H1 (cell line): ENCODE measurements at regions not wholly inside any gene's neighbourhood (a gene's known extent, or its start where the extent isn't known, plus 50 kb on each side); places are given as distances from the start of the nearest gene placed in this dataset.

Experiments used
- CTCF ChIA-PET: fragments of 300-600 bp; sonication (Branson Sonifier 250); formaldehyde crosslinking; loops from one replicate; lab custom pipeline; 2021; ENCODE audit not compliant: partially characterized antibody; lab: Charles Lee
- POLR2A ChIA-PET: fragments of 300-600 bp; sonication (Branson Sonifier 250); formaldehyde crosslinking; loops from one replicate; lab custom pipeline; 2021; ENCODE audit warnings: inconsistent platforms; ENCODE audit not compliant: partially characterized antibody; lab: Charles Lee
- DNase-seq, 2 experiments: peaks; one replicate each; pipeline versions ENCODE4 v3.0.0 to v3.0.0-alpha.2; 2010 to 2022; ENCODE audit warnings: low spot score in 2 of 2, low read depth in 1 of 2, mixed read lengths in 1 of 2
- FAIRE-seq: peaks from 2 replicates; lab custom pipeline; 2011; peaks lifted over from hg19 to GRCh38; lab: Jason Lieb, UNC
- H2AFZ ChIP-seq: 2 replicates; pipeline ENCODE4 v1.8.1; 2012; ENCODE audit warnings: low read length, inconsistent platforms
- H2AK5ac ChIP-seq: 2 replicates; pipeline ENCODE4 v1.6.1; 2013; ENCODE audit warnings: low read depth, low read length
- H2BK120ac ChIP-seq: replicated peaks from 2 replicates; pipeline ENCODE3; 2013; ENCODE audit warnings: low read depth, low read length, inconsistent platforms
- H2BK12ac ChIP-seq: 2 replicates; pipeline ENCODE4 v1.6.1; 2013; ENCODE audit warnings: low read depth, low read length
- H2BK15ac ChIP-seq: 2 replicates; pipeline ENCODE4 v1.6.1; 2013; ENCODE audit warnings: low read length
- H2BK20ac ChIP-seq: 2 replicates; pipeline ENCODE4 v1.6.1; 2013; ENCODE audit warnings: low read length
- H2BK5ac ChIP-seq: 2 replicates; pipeline ENCODE4 v1.6.1; 2013; ENCODE audit warnings: low read depth, low read length
- H3K14ac ChIP-seq: 2 replicates; pipeline ENCODE4 v1.6.1; 2013; ENCODE audit warnings: inconsistent platforms; ENCODE audit not compliant: insufficient read length
- H3K18ac ChIP-seq: 2 replicates; pipeline ENCODE4 v1.6.1; 2013; ENCODE audit warnings: low read length; ENCODE audit errors: extremely low read depth
- H3K23ac ChIP-seq: 2 replicates; pipeline ENCODE4 v1.6.1; 2013; ENCODE audit warnings: inconsistent platforms; ENCODE audit not compliant: insufficient read length
- H3K23me2 ChIP-seq: 2 replicates; pipeline ENCODE4 v1.6.1; 2013; ENCODE audit warnings: low read depth, low read length
- H3K27ac ChIP-seq: 2 replicates; pipeline ENCODE4 v1.6.1; 2011; ENCODE audit warnings: low read depth, low read length, inconsistent platforms
- H3K27me3 ChIP-seq, 4 experiments: replicated peaks in 1 of 4; 1 replicate in 1 of 4; 2 replicates in 3 of 4; pipeline versions ENCODE4 v1.6.1 to v1.8.1; 2011 to 2013; ENCODE audit warnings: low read length in 3 of 4, mild to moderate bottlenecking in 3 of 4, inconsistent platforms in 2 of 4, mixed read lengths in 2 of 4, moderate library complexity in 1 of 4; ENCODE audit not compliant: control insufficient read depth in 3 of 4, insufficient read depth in 3 of 4; ENCODE audit errors: extremely low read depth in 1 of 4
- H3K36me3 ChIP-seq, 4 experiments: 2 replicates each; pipeline versions ENCODE4 v1.6.1 to v1.8.1; 2011 to 2013; ENCODE audit warnings: mild to moderate bottlenecking in 4 of 4, low read length in 3 of 4, moderate library complexity in 2 of 4, control low read depth in 1 of 4, inconsistent platforms in 1 of 4; ENCODE audit not compliant: insufficient read depth in 4 of 4, control insufficient read depth in 2 of 4
- H3K4ac ChIP-seq: replicated peaks from 2 replicates; pipeline ENCODE3; 2013; ENCODE audit warnings: low read length, low read depth, mixed read lengths, inconsistent platforms; ENCODE audit not compliant: insufficient read length
- H3K4me1 ChIP-seq, 4 experiments: replicated peaks in 1 of 4; 1 replicate in 1 of 4; 2 replicates in 3 of 4; pipeline versions ENCODE4 v1.6.1 to v1.8.1; 2011 to 2013; ENCODE audit warnings: low read length in 3 of 4, inconsistent platforms in 2 of 4, mixed read lengths in 1 of 4; ENCODE audit not compliant: insufficient read depth in 4 of 4, control insufficient read depth in 3 of 4
- H3K4me2 ChIP-seq, 2 experiments: 2 replicates each; pipeline versions ENCODE4 v1.6.1 to v1.8.1; 2011 to 2013; ENCODE audit warnings: low read depth in 2 of 2, low read length in 2 of 2, control low read depth in 1 of 2, inconsistent platforms in 1 of 2, mild to moderate bottlenecking in 1 of 2; ENCODE audit not compliant: insufficient read depth in 1 of 2
- H3K4me3 ChIP-seq, 4 experiments: fragments of 200-600, 300-600 bp in 1 of 4; sonication (generic), shearing (Covaris generic), sonication (Bioruptor Twin) in 1 of 4; 2 replicates each; pipeline versions ENCODE4 v1.5.1 to v1.8.1; 2011 to 2016; ENCODE audit warnings: low read length in 4 of 4, low read depth in 3 of 4, control low read depth in 2 of 4, inconsistent platforms in 2 of 4, mild to moderate bottlenecking in 2 of 4, mixed read lengths in 1 of 4, moderate library complexity in 1 of 4; ENCODE audit not compliant: insufficient read depth in 2 of 4; ENCODE audit errors: extremely low read depth in 1 of 4
- H3K56ac ChIP-seq: replicated peaks from 2 replicates; pipeline ENCODE3; 2013; ENCODE audit warnings: low read depth, mild to moderate bottlenecking, mixed read lengths, low read length, inconsistent platforms; ENCODE audit not compliant: insufficient read length
- H3K79me1 ChIP-seq: 2 replicates; pipeline ENCODE4 v1.6.1; 2013; ENCODE audit warnings: low read depth, low read length, control low read depth
- H3K79me2 ChIP-seq, 2 experiments: 2 replicates each; pipeline versions ENCODE4 v1.6.1 to v1.8.1; 2012 to 2013; ENCODE audit warnings: low read length in 2 of 2, mild to moderate bottlenecking in 2 of 2, inconsistent platforms in 1 of 2; ENCODE audit not compliant: insufficient read depth in 2 of 2, control insufficient read depth in 1 of 2
- H3K9ac ChIP-seq, 4 experiments: replicated peaks in 1 of 4; 1 replicate in 1 of 4; 2 replicates in 3 of 4; pipeline versions ENCODE4 v1.6.1 to v1.8.1; 2011 to 2013; ENCODE audit warnings: low read depth in 3 of 4, low read length in 3 of 4, control low read depth in 2 of 4, mild to moderate bottlenecking in 2 of 4, moderate library complexity in 2 of 4, inconsistent platforms in 1 of 4; ENCODE audit errors: extremely low read depth in 1 of 4
- H3K9me3 ChIP-seq, 2 experiments: 2 replicates each; pipeline versions ENCODE4 v1.6.1 to v1.8.1; 2012 to 2013; ENCODE audit warnings: mild to moderate bottlenecking in 2 of 2, moderate library complexity in 2 of 2, control low read depth in 1 of 2, inconsistent platforms in 1 of 2, low read depth in 1 of 2, low read length in 1 of 2, mixed read lengths in 1 of 2; ENCODE audit not compliant: insufficient read depth in 2 of 2
- H4K20me1 ChIP-seq, 2 experiments: replicated peaks in 1 of 2; 2 replicates each; pipeline versions ENCODE3 to v1.8.1; 2011 to 2013; ENCODE audit warnings: inconsistent platforms in 2 of 2, low read length in 2 of 2, mild to moderate bottlenecking in 1 of 2; ENCODE audit not compliant: insufficient read depth in 2 of 2, control insufficient read depth in 1 of 2
- H4K5ac ChIP-seq: 2 replicates; pipeline ENCODE4 v1.6.1; 2013; ENCODE audit warnings: low read length, low read depth, mixed read lengths, inconsistent platforms; ENCODE audit not compliant: insufficient read length
- H4K8ac ChIP-seq: 2 replicates; pipeline ENCODE4 v1.8.0; 2013; ENCODE audit warnings: mild to moderate bottlenecking, moderate library complexity, low read length, inconsistent platforms; ENCODE audit not compliant: insufficient read depth; ENCODE audit errors: extremely low read depth
- H4K91ac ChIP-seq: replicated peaks from 2 replicates; pipeline ENCODE3; 2013; ENCODE audit warnings: low read length, mixed read lengths, inconsistent platforms; ENCODE audit not compliant: insufficient read length
- MAX ChIP-seq: IDR thresholded peaks from 2 replicates; pipeline ENCODE4 v1.6.1; 2012; ENCODE audit warnings: inconsistent platforms
- WGBS, 2 experiments: shearing (Covaris generic) in 1 of 2; methylation state at CpG; one replicate each; pipeline versions ENCODE4 v1.1.6 to v1.1.7; 2013 to 2015; ENCODE audit warnings: low lambda C conversion rate in 2 of 2, mixed read lengths in 2 of 2, inconsistent platforms in 1 of 2, low coverage in 1 of 2, missing lambda C conversion rate in 1 of 2; ENCODE audit not compliant: insufficient replicate concordance in 2 of 2, insufficient coverage in 1 of 2, insufficient read length in 1 of 2; ENCODE audit errors: extremely low coverage in 1 of 2, missing lambda C conversion rate in 1 of 2; 5-methylcytosine and 5-hydroxymethylcytosine counted together

GRCh38 chr3:28022916-28023315 lies 218.5 kb upstream of the CMC1 start:
- Histone ChIP-seq H3K4me3 (no peak overlapping the region), H3K4ac (no peak overlapping the region), H3K9ac (no peak overlapping the region), H3K79me1 (no peaks in the 10 kb centered on the region; the same call in 1 of the 2 replicates), H3K27ac (no peak overlapping the region), H4K91ac (no peak overlapping the region), H2BK20ac (no peak overlapping the region), H3K36me3 (no peaks in the 10 kb centered on the region; a peak in 2 of 8 replicates), H3K14ac (no peak overlapping the region), H2BK12ac (no peak overlapping the region), H2BK120ac (no peak overlapping the region), H3K4me2 (no peak overlapping the region), H3K18ac (no peak overlapping the region), H4K5ac (no peak overlapping the region), H2BK15ac (no peak overlapping the region), H3K9me3 (peaks cover 8 to 16% of the 10 kb centered on the region in 2 experiments; a peak in 2 of 4 replicates), H2BK5ac (no peak overlapping the region), H4K20me1 (no peaks in the 10 kb centered on the region), H4K8ac (no peak overlapping the region), H3K27me3 (no peaks in the 10 kb centered on the region), H3K4me1 (peaks cover 0 to 3% (median 0%) of the 10 kb centered on the region in 4 experiments; a peak in 1 of 7 replicates), H3K23ac (no peak overlapping the region), H3K56ac (no peak overlapping the region), H3K79me2 (no peaks in the 10 kb centered on the region), H2AK5ac (no peak overlapping the region), H3K23me2 (no peaks in the 10 kb centered on the region), H2AFZ (no peak overlapping the region)
- POLR2A ChIA-PET: no interaction called here
- WGBS, 2 experiments: 81% methylated on average over 3 of the region's 3 CpGs; no CpG with 5 or more reads in 1 of the 2 experiments
- no peak for TF ChIP-seq MAX
- CTCF ChIA-PET: no interaction called here
- DNase-seq: no peak
- no peak for FAIRE-seq
